GM18508 (cell line): ENCODE measurements at regions not wholly inside any gene's neighbourhood (a gene's known extent, or its start where the extent isn't known, plus 50 kb on each side); places are given as distances from the start of the nearest gene placed in this dataset.

Experiments
- ATAC-seq: cut with Tn5 transposase; IDR thresholded peaks from one replicate; pipeline ENCODE4 v1.9.1; 2021; ENCODE audit warnings: moderate number of reproducible peaks; ENCODE audit not compliant: insufficient read depth, unreplicated experiment

- ATAC-seq: no peak
Observed at GRCh38 chr9:82598241-82599039, 464.5 kb downstream of the RASEF start.

GRCh38 chr9:82599336-82599949, 463.5 kb downstream of the RASEF start:
- ATAC-seq: no peak

GRCh38 chr9:82600536-82601292, 462.2 kb downstream of the RASEF start:
- no peak for ATAC-seq

GRCh38 chr9:82601293-82601771, 461.6 kb downstream of the RASEF start:
- no peak for ATAC-seq

GRCh38 chr9:82604947-82605656, 457.8 kb downstream of the RASEF start:
- ATAC-seq: no peak

GRCh38 chr9:82605657-82606031, 457.3 kb downstream of the RASEF start:
- no peak for ATAC-seq

- ATAC-seq: no peak
Observed at GRCh38 chr9:82606071-82606470, 456.9 kb downstream of the RASEF start.

GRCh38 chr9:82606492-82607382, 456.2 kb downstream of the RASEF start:
- no peak for ATAC-seq

GRCh38 chr9:82608487-82608886, 454.5 kb downstream of the RASEF start:
- no peak for ATAC-seq

- no peak for ATAC-seq
Observed at GRCh38 chr9:82612942-82613341, 450.0 kb downstream of the RASEF start.

GRCh38 chr9:82613498-82613897, 449.4 kb downstream of the RASEF start:
- ATAC-seq: no peak

GRCh38 chr9:82616545-82616944, 446.4 kb downstream of the RASEF start:
- ATAC-seq: no peak

- no peak for ATAC-seq
Observed at GRCh38 chr9:82621447-82621846, 441.5 kb downstream of the RASEF start.

GRCh38 chr9:82637368-82637767, 425.6 kb downstream of the RASEF start:
- no peak for ATAC-seq

- ATAC-seq: no peak
Observed at GRCh38 chr9:82645600-82645999, 417.3 kb downstream of the RASEF start.

- no peak for ATAC-seq
Observed at GRCh38 chr9:82650368-82650767, 412.6 kb downstream of the RASEF start.

GRCh38 chr9:82651474-82651873, 411.5 kb downstream of the RASEF start:
- ATAC-seq: no peak

- no peak for ATAC-seq
Observed at GRCh38 chr9:82665324-82665723, 397.6 kb downstream of the RASEF start.

- no peak for ATAC-seq
Observed at GRCh38 chr9:82668689-82669199, 394.2 kb downstream of the RASEF start.
